SK-N-MC (cell line): ENCODE measurements at regions not wholly inside any gene's neighbourhood (a gene's known extent, or its start where the extent isn't known, plus 50 kb on each side); places are given as distances from the start of the nearest gene placed in this dataset.

ENCODE experiments used
- DNase-seq: peaks from one replicate; pipeline ENCODE4 v3.0.0-alpha.2; 2011; ENCODE audit warnings: low read depth, low spot score
- H3K27ac ChIP-seq: fragments of 200-600 bp; sonication (generic); 2 replicates; pipeline ENCODE4 v1.5.1; 2016; ENCODE audit warnings: mixed run types
- H3K36me3 ChIP-seq: fragments of 200-600 bp; sonication (generic); 2 replicates; pipeline ENCODE4 v1.6.1; 2017; ENCODE audit warnings: antibody characterized with exemption, low read length, mixed read lengths; ENCODE audit not compliant: insufficient read depth
- H3K4me3 ChIP-seq: fragments of 200-600 bp; sonication (generic); 2 replicates; pipeline ENCODE4 v1.5.1; 2016
- H3K9ac ChIP-seq: fragments of 200-600 bp; sonication (generic); 2 replicates; pipeline ENCODE4 v1.8.0; 2017; ENCODE audit warnings: mixed run types, mixed read lengths; ENCODE audit not compliant: insufficient read length
- H3K9me3 ChIP-seq: fragments of 200-600 bp; sonication (generic); 2 replicates; pipeline ENCODE4 v1.6.1; 2017; ENCODE audit warnings: low read depth, mild to moderate bottlenecking, antibody characterized with exemption, low read length, moderate library complexity, mixed read lengths
- EZH2 ChIP-seq: fragments of 200-600 bp; sonication (generic); IDR thresholded peaks from one replicate; pipeline ENCODE4 v1.6.1; 2017; ENCODE audit warnings: antibody characterized with exemption
- FOXP2 ChIP-seq: optimal IDR thresholded peaks from 2 replicates; pipeline ENCODE3; 2011; ENCODE audit warnings: mild to moderate bottlenecking, moderate library complexity; ENCODE audit not compliant: insufficient read depth; ENCODE audit errors: extremely low read length, control extremely low read depth
- POLR2AphosphoS5 ChIP-seq: IDR thresholded peaks from 2 replicates; pipeline ENCODE4 v1.6.1; 2012; ENCODE audit warnings: mild to moderate bottlenecking, low read depth, low read length, borderline replicate concordance

DNA sequence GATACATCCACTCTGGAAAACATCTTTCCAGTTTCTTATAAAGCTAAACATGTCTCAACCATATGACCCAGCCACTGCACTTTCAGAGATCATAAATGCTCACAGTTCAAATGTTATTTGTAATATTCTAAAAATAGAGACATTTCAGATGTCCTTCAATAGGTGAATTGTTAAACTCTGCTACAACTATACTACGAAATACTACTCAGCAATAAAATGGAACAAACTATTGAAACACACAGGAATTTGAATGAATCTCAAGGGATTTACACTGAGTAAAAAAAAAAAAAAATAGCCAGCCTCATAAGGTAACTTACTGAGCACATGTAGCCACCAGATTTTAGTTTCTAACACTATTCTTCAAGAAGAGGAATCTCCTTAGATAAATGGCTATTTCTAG is 253.9 kb downstream of the PCDH18 start:
- no peak overlapping the region for H3K9ac ChIP-seq
- TF ChIP-seq FOXP2 (no peak), EZH2 (no peak), POLR2AphosphoS5 (no peak)
- no peak overlapping the region for H3K27ac ChIP-seq
- DNase-seq: no peak
- H3K36me3 ChIP-seq: no peaks in the 10 kb centered on the region
- H3K9me3 ChIP-seq: no peaks in the 10 kb centered on the region
- H3K4me3 ChIP-seq: no peak overlapping the region

DNA sequence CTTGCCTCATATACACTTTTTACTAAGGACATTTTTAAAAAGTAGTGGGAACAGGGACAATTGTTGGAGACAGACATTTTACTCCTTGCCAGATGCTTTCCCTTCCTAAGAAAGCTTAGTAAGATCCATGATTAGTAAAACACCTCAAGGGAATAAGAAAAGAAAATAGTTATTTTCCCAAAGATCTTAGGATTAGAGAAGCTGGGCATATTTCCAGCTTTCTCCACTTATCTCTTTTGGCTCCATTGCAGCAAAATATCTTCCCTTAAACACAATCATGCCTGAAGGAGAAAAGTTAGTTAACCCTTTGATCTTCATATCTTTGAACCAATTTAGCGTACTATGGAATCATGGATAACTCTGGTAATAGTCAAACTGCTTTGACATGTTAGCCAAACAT is 257.9 kb downstream of the PCDH18 start:
- H3K9me3 ChIP-seq: peaks cover 11% of the 10 kb centered on the region; the same call in 1 of the 2 replicates
- TF ChIP-seq POLR2AphosphoS5: no peak
- no peak for TF ChIP-seq FOXP2
- no peak for TF ChIP-seq EZH2
- DNase-seq: peak; percentile 48

DNA sequence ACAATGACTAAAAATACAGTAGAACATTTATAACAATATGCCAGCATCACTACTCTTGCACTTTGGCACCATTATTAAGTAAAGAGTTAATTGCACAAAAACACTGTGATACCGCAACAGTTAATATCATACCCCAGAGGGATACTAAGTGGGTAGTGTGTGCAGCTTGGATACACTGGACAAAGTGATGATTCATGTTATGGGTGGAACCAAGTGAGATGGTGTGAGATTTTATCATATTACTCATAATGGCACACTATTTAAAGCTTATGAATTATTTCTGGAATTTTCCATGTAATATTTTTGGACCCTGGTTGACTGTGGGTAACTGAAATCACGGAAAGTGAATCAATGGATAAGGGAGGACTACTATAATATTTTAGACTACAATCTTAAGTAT is 265.3 kb downstream of the PCDH18 start:
- TF ChIP-seq EZH2 (no peak), POLR2AphosphoS5 (no peak), FOXP2 (no peak)
- H3K4me3 ChIP-seq: no peak overlapping the region
- H3K9me3 ChIP-seq: peaks cover 6% of the 10 kb centered on the region; the same call in 1 of the 2 replicates
- no peaks in the 10 kb centered on the region; the same call in 1 of the 2 replicates for H3K36me3 ChIP-seq
- H3K9ac ChIP-seq: no peak overlapping the region
- DNase-seq: no peak
- H3K27ac ChIP-seq: no peak overlapping the region

More for the DNA sequence above, 257.9 kb downstream of the PCDH18 start:
- H3K36me3 ChIP-seq: no peaks in the 10 kb centered on the region; the same call in 1 of the 2 replicates
- no peak overlapping the region for H3K4me3 ChIP-seq
- H3K27ac ChIP-seq: peak overlapping the region; percentile 64; the same call in 1 of the 2 replicates
- H3K9ac ChIP-seq: no peak overlapping the region

DNA sequence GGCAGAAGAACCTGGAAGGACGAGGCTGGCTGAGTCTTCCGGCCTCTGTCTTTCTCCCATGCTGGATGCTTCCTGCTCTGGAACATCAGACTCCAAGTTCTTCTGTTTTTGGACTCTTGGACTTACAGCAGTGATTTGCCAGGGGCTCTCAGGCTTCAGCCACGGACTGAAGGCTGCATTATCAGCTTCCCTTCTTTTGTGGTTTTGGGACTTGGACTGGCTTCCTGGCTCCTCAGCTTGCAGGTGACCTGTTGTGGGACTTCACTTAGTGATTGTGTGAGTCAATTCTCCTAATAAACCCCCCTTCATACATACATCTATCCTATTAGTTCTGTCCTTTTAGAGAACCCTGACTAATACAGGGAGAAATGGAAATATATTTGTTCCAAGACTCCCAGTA is 265.8 kb downstream of the PCDH18 start:
- Histone ChIP-seq H3K36me3 (no peaks in the 10 kb centered on the region), H3K4me3 (no peak overlapping the region), H3K9me3 (peaks cover under 1% of the 10 kb centered on the region; the same call in 1 of the 2 replicates), H3K9ac (no peak overlapping the region), H3K27ac (no peak overlapping the region)
- no peak for DNase-seq
- TF ChIP-seq POLR2AphosphoS5 (no peak), FOXP2 (no peak), EZH2 (no peak)

DNA sequence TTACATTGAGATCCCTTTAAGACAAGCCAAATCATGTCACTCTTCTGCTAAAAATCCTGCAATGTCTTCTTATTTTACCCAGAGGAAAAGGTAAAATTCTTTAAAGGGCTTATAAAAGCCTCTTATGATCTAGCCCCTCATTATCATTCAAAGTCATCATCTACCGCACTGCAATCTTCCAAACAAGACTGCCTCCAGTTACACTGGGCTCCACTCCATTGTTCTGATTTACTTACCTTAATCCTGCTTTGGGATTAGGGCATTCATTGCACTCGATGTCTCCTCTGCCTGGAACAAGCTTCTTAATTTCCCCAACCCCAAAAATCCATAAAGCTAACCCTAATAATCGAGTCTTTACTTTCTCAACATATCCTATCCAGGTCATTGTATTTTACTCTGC is 269.1 kb downstream of the PCDH18 start:
- no peak for DNase-seq
- Histone ChIP-seq H3K9me3 (no peaks in the 10 kb centered on the region), H3K36me3 (no peaks in the 10 kb centered on the region), H3K4me3 (no peak overlapping the region), H3K9ac (no peak overlapping the region), H3K27ac (no peak overlapping the region)
- TF ChIP-seq EZH2: no peak

DNA sequence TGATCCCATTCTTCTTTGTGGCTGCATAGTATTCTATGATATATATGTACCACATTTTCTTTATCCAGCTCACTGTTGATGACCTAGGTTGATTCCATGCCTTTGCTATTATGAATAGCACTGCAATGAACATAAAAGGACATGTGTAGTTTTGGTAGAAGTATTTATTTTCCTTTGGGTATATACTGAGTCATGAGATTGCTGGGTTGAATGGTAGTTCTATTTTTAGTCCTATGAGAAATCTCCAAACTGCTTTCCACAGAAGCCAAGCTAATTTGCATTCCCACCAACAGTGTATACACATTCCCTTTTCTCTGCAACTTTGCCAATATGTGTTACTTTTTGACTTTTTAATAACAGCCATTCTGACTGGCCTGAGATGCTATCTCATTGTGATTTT is 278.3 kb downstream of the PCDH18 start:
- Histone ChIP-seq H3K27ac (no peak overlapping the region), H3K36me3 (no peaks in the 10 kb centered on the region), H3K4me3 (no peak overlapping the region), H3K9ac (no peak overlapping the region), H3K9me3 (no peaks in the 10 kb centered on the region)
- DNase-seq: no peak
- TF ChIP-seq POLR2AphosphoS5 (no peak), EZH2 (no peak), FOXP2 (no peak)

DNA sequence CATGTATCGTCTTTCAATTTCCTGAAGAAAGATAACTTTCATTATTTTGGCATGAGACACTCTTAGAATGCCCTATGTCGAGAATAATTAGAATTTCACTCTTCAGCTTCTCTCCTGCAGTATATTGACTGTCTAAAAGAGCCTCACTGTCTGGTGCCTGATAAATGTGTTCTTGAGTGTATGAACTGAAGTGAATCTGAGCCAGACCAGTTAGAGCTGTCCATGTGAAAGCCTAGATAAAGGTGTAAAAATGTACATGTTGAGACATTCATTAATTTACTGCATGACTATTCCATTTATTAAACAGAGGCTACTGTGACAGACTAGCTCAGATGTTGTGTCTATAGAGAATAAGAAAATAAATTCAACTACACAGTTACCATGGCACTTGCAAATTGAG is 283.2 kb downstream of the PCDH18 start:
- no peak overlapping the region for H3K9ac ChIP-seq
- no peak for TF ChIP-seq EZH2
- TF ChIP-seq POLR2AphosphoS5: no peak
- no peak for TF ChIP-seq FOXP2
- DNase-seq: no peak
- no peaks in the 10 kb centered on the region for H3K9me3 ChIP-seq
- H3K27ac ChIP-seq: no peak overlapping the region
- no peak overlapping the region for H3K4me3 ChIP-seq
- no peaks in the 10 kb centered on the region for H3K36me3 ChIP-seq

DNA sequence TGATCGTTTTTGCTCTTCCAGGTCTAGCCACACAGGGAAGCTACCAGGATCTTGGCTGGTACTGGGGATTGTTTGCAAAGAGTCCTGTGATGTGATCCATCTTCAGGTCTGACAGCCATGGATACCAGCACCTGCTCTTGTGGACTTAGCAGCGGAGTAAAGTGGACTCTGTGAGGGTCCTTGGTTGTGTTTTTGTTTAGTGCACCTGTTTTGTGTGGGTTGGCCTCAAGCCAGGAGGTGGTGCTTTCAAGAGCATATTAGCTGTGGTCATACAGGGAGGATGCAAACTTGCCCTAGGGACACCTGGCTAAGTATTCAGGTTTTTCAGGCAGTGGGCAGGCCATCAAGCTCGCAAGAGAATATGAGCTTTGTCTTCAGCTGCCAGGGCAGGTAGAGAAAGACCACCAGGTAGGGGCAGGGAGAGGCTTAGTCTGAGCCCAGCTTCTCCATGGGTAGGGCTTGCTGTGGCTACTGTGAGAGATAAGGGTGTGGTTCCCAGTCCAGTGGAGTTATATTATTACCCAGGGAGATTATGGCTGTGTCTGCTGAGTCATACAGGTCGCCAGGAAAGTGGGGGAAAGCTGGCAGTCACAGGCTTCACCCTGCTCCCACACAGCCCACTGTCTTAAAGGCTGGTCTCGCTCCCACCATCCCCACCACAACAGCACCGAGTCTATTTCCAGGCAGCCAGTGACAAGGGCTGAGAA is 293.7 kb downstream of the PCDH18 start:
- DNase-seq: no peak
- H3K27ac ChIP-seq: no peak overlapping the region
- no peak overlapping the region for H3K4me3 ChIP-seq
- no peak for TF ChIP-seq EZH2
- no peak for TF ChIP-seq FOXP2
- TF ChIP-seq POLR2AphosphoS5: no peak
- no peaks in the 10 kb centered on the region for H3K9me3 ChIP-seq
- no peak overlapping the region for H3K9ac ChIP-seq
- no peaks in the 10 kb centered on the region for H3K36me3 ChIP-seq

DNA sequence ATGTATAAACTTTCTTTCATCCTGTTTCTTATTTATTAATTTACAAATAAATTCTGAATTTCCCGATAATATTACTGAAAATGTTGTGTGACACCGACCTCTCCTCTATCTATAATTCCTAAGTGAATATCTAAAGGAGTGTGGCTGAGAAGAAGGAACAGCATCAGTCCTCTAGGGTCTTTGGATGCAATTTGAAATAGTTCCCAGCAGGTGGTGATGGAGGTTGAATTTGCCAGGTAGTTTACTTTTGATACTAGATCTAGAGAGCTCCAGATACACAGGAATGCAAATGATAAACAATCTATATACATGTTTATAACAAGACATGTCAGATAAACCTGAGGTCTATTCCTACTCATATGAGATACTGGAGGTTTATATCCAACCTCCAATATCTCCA is 305.4 kb downstream of the PCDH18 start:
- Histone ChIP-seq H3K27ac (no peak overlapping the region), H3K36me3 (no peaks in the 10 kb centered on the region), H3K4me3 (no peak overlapping the region), H3K9me3 (no peaks in the 10 kb centered on the region), H3K9ac (no peak overlapping the region)
- TF ChIP-seq POLR2AphosphoS5: no peak
- no peak for TF ChIP-seq EZH2
- no peak for TF ChIP-seq FOXP2
- no peak for DNase-seq
